AML-193 (cell line): ENCODE measurements at regions not wholly inside any gene's neighbourhood (a gene's known extent, or its start where the extent isn't known, plus 50 kb on each side); places are given as distances from the start of the nearest gene placed in this dataset.

Source experiments
- DNase-seq, 2 experiments: peaks; one replicate each; lab custom pipeline; 2025; lab: John Stamatoyannopoulos, UW

DNA sequence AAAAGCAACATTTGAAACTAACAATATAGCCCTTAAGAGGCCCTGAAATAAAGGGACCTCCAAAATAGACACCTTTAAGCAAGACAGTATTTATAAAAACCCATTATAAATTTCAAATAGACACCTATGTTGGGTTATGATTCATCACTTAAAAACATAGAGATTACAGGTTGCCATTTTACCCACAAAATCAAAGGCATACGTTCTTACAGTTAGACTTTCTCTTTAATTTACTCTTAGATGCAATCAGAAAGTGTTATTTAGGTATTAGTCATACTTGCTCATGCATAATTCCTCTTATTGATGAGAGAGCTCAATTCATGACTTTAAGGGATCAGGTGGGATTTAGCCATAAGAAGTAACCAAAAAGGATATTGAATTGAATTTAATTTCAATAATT is 51.5 kb upstream of the TMEM200A start:
- DNase-seq: no peak

DNA sequence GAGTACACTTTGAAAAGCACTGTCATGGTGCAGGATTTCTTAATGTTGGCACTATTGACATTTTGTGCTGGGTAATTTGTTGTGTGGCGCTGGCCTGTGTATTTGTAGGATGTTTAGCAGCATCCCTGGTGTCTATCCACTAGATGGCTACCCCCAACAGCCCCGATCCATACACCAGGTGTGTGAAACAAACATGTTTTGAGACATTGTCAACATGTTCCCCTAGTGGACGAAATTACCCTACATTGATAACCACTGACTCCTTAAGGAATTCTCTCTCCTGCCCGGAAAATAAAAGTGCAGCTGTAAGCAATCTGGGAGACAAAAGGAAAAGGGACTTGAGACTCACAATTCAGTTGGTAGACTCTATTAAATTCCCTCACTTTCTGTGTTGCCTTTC is 52.6 kb upstream of the TMEM200A start:
- DNase-seq: no peak

DNA sequence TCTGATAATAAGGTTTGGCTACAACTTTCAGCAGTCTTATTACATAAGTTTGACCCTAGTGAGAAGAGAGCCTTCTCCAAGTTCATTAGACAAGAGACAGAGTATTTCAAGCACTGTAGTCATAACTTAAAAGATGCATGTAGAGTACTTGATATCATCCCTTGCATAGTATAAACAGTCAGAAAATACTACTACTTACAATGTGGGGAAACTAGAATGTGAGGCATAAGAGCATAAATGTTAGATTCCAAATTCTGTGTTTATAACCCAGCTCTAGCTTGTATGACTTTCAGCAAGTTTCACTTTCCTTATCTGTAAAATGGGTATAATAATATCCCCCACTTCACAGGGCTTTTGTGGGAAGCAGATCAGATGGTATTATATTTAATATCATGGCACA is 56.8 kb upstream of the TMEM200A start:
- no peak for DNase-seq

DNA sequence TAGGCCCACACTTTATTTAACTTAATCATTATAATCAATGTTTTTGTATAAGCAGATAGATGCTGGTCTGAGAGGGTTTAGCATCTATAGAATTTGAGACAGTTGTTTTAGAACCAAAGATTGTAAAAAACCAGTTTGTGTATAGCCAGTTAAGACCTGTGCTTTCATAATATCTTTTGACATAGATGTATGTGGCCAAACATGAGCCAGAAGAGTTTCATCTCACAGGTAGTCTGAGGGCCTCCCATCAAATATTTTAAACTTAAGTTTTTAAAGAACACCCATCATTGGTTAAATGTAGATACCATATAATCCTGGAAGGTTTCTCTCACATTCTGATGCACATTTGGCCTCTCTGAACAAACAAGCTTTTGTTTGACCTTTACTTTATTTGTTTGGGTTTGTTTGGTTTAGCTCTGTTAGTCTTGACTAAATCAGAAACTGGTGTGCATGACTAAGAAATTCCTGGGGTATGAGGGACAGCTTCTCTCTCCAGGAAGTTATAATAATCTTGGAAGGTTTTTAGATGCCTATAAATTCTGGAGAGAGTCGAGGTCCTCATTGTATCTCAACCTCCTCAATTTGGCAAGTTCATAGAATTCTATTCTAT is 58.0 kb upstream of the TMEM200A start:
- DNase-seq: no peak

DNA sequence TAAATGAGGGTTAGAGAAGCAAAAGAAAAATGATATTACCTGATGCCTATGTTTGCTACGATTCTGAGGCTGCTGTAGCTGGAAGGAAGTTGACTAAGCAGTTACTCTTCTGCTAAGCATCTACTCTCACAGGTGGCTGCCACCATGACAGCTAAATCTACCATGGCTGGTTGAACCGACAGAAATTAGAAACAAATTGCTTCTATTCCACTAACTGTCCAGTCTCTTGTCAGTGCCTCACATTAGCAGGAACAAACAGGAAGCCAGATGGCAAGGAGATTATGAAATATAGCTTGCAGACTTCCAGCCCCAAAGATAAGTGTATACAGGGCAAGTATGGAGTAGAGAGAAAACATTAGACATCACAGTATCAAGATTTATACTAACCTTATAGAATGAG is 59.4 kb upstream of the TMEM200A start:
- peak; percentile 30 to 35 for DNase-seq

DNA sequence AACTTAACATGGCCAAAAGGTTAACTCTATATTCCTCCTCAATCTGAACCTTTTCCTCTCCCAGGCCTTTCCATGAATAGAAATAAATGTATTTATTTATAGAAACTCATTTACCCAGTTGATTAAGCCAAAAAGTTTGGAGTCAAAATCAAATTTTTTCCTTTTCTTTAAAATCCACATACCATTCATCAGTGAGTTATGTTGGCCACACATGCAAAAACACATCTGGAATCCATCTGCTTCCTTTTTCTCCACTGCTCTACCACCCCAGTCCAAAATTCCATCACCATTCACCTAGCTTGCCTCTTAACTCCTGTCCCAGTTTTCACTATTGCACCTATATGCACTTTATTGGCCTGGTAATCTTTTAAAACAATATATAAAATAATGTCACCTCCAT is 62.4 kb upstream of the TMEM200A start:
- DNase-seq: no peak

DNA sequence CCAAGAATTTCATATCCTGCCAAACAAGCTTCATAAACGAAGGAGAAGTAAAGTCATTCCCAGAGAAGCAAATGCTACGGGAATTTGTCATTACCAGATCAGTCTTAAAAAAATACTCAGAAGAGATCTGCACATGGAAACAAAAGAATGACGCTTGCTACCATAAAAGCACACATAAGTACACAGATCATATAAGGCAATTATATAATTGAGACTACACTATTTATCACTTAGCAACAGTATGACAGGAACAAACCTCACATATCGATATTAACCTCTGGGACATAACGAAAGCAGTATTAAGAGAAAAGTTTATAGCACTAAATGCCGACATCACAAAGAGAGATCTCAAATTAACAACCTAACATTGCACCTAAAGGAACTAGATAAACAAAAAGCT is 67.6 kb upstream of the TMEM200A start:
- DNase-seq: no peak

DNA sequence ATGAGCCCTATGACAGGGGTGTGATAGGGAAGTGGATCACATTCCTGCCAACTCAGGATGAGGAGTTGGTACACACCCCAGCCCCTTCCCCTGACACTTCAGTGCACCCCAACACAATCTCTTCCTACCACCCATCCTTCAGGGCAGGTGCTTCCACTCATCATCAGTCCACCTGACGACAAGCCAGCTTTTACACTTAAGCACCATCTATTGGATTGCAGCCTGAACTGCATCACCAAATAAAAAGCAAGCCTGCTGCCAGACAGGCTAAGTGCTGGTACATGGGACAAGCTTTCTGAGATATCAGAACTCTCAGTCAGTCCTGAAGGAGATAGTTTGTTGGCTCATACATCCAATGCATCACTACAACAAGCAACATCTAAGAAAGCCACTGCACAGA is 69.0 kb upstream of the TMEM200A start:
- no peak for DNase-seq

DNA sequence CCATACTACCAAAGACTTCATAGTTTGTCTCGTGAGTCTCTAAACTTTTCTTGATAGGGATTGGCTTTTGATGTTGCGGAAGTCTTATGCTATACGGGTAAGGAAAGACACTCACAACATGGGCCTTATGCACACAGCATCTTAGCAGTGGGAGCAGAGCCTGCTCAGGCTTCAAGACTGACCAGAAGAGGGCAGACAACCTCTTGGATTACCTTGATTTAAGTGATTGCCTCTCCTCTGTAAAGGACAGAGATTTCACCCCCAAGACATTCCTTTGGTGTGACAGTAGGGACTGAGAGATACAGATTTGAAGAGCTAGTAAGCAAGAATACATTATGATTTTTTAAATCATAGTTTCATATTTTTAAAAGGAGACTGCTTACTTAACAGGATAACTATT is 71.0 kb upstream of the SAMD3 start:
- DNase-seq: peak; percentile 25

DNA sequence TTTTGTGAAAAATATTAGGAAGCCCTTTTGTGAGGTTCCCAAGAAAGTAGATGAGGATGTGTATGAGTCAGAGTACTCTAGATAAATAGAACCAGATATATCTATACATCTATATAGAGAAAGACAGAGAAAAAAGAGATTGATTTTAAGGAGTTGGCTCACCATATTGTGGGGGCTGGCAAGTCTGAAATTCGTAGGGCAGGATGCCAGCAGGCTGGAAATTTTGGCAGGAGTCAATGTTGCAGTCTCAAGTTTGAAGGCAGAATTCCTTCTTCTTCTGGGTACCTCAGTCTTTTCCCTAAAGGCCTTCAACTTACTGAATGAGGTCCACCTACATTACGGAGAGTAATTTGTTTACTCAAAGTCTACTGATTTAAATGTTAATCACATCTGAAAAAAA is 65.3 kb upstream of the SAMD3 start:
- DNase-seq: no peak

DNA sequence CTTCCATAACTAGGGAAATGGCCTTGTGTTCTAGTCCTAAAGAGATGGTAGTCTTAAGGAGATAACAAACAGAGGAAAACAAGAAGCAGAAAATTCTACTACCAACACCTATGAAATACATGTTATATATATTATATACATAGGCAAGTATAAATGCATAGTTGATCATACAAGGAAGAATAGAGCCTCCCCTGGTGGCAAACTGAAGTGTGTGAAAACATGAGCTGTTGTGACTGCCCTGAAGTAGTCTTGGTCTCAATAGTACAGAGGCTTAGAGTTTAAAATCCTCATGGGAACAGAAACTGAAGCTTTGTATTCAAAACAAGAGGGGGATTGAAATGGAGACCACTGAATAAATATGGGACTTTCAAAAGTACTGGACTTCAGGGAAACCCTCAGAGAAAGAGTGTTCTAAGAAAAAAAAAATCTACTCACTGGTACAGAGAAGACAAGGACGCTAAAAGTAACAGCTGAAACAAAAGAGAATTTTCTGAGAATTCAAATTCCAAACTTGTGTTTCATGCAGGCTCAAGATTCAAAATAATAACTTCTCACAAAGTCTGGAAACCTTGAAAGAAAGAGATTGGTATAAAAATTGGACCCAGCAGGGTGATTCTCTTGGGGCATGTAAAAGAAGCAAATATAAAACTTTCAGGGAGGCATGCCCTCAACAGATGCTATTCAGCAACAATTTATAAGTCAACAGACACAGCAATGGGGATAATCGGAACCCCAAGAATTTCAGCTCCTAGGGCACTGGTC is 59.7 kb upstream of the SAMD3 start:
- DNase-seq: peak; percentile 34 to 37

DNA sequence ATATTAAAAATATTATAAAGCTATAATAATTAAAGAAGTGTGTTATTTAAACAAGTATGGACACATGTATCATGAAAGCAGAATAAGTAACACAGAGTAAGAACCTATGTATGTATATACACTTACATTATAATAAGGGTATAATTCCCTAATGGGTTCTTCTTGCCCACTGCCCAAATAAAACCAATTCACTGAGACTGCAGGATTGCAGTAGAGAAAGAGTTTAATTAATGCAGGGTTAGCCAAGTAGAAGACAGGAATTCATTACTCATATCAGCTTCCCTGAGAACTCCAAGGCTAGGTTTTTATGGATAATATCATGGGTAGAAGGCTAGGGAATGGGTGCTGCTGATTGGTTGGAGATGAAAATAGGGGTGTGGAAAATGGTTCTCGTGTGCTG is 53.8 kb upstream of the SAMD3 start:
- DNase-seq: no peak

DNA sequence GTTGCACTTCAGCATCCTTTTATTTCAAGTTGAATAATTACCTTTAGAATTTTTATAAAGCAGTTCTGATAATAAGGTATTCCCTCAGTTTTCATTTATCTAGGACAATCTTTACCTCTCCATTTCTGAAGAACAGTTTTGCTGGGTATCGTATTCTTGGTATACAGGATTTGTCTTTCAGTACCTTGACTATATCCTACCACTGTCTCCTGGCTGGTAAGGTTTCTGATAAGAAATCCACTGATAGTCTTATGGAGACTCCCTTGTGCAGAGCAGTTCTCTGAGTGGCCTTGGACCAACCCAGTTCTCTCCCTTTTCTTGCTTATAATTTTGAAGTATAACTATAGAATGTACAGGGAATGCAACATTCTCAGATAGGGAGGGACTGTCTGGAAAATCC is 51.3 kb upstream of the SAMD3 start:
- DNase-seq: no peak
